ENCODE measurements at regions not wholly inside any gene's neighbourhood (a gene's known extent, or its start where the extent isn't known, plus 50 kb on each side); places are given as distances from the start of the nearest gene placed in this dataset.

- Histone ChIP-seq H3K27me3 (ENCODE audit: low read length) (no peaks in the 10 kb centered on the region), H3K4me1 (ENCODE audit: low read length) (no peaks in the 10 kb centered on the region), H3K9ac (ENCODE audit: low read length) (no peak overlapping the region), H3K27ac (ENCODE audit: low read length) (no peak overlapping the region), H2AFZ (ENCODE audit: low read length) (no peak overlapping the region), H3K9me3 (ENCODE audit: low read length) (no peaks in the 10 kb centered on the region), H3K9me2 (replicated peaks; ENCODE audit: insufficient read depth, low read length) (no peaks in the 10 kb centered on the region), H3K4me2 (ENCODE audit: low read depth, low read length, poor library complexity, severe bottlenecking) (no peak overlapping the region), H3K36me3 (ENCODE audit: insufficient read depth, low read length) (no peaks in the 10 kb centered on the region), H3K4me3 (ENCODE audit: low read length) (no peak overlapping the region), H3K79me2 (ENCODE audit: low read length) (no peaks in the 10 kb centered on the region), H4K20me1 (ENCODE audit: insufficient read depth, low read depth, low read length) (no peaks in the 10 kb centered on the region)
- DNase-seq = no peak
Observed at GRCh38 chr15:39503526-39503925, 77.4 kb upstream of the THBS1 start.

DNA sequence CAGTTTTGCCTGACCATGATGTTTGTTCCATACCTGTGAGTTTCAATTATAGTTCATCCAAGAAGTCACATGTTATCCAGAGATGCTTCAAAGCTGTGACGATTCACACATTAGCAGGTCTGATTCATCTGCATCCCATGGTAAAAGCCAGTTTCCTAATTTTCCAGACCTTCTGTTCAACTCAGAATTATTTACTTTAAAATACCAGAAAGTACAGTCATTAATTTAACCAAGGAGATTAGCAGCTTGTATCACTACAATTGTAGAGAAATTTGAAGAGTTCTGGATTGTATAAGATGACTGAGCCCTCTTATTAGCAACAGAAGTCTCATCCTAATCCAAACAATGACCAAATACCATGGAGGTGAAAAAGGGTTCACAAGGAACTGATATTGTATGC is 76.1 kb upstream of the THBS1 start:
- no peaks in the 10 kb centered on the region for H3K4me1 ChIP-seq (ENCODE audit: low read length)
- H3K36me3 ChIP-seq (ENCODE audit: insufficient read depth, low read length) = no peaks in the 10 kb centered on the region
- no peaks in the 10 kb centered on the region for H3K79me2 ChIP-seq (ENCODE audit: low read length)
- H3K9me3 ChIP-seq (ENCODE audit: low read length) = no peaks in the 10 kb centered on the region
- H3K27ac ChIP-seq (ENCODE audit: low read length) = no peak overlapping the region
- no peaks in the 10 kb centered on the region for H3K9me2 ChIP-seq (replicated peaks; ENCODE audit: insufficient read depth, low read length)
- no peak overlapping the region for H3K4me2 ChIP-seq (ENCODE audit: low read depth, low read length, poor library complexity, severe bottlenecking)
- H3K27me3 ChIP-seq (ENCODE audit: low read length) = no peaks in the 10 kb centered on the region
- no peak for DNase-seq
- H3K4me3 ChIP-seq (ENCODE audit: low read length) = no peak overlapping the region
- H3K9ac ChIP-seq (ENCODE audit: low read length) = no peak overlapping the region
- no peaks in the 10 kb centered on the region for H4K20me1 ChIP-seq (ENCODE audit: insufficient read depth, low read depth, low read length)
- H2AFZ ChIP-seq (ENCODE audit: low read length) = no peak overlapping the region

DNA sequence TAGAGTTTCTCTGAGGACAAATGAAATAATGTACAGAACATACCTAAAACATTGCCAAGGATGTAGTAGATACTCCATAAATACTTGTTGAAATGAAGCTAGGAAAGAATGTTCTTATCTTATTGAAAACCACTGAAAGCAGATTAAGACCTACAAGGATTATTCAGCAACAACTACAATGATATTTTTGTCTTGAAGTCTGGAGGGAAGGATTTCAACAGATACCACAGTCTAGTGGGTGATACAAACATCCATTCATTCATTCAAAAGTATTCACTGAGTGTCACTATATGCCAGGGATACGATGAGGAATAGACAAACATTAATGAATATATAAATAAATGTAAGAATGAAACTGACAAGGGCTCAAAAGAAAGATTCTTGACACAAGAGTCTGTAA is 74.7 kb upstream of the THBS1 start:
- no peak for DNase-seq
- H3K79me2 ChIP-seq (ENCODE audit: low read length) = no peaks in the 10 kb centered on the region

GRCh38 chr15:39508536-39508935 is 72.3 kb upstream of the THBS1 start:
- H3K27me3 ChIP-seq (ENCODE audit: low read length) = no peaks in the 10 kb centered on the region; the same call in 1 of the 2 replicates
- H3K9me2 ChIP-seq (replicated peaks; ENCODE audit: insufficient read depth, low read length) = no peaks in the 10 kb centered on the region
- H3K4me2 ChIP-seq (ENCODE audit: low read depth, low read length, poor library complexity, severe bottlenecking) = no peak overlapping the region
- no peaks in the 10 kb centered on the region for H3K4me1 ChIP-seq (ENCODE audit: low read length)
- DNase-seq = no peak
- H3K9ac ChIP-seq (ENCODE audit: low read length) = no peak overlapping the region
- H3K79me2 ChIP-seq (ENCODE audit: low read length) = no peaks in the 10 kb centered on the region
- no peaks in the 10 kb centered on the region for H3K9me3 ChIP-seq (ENCODE audit: low read length)
- no peak overlapping the region for H3K4me3 ChIP-seq (ENCODE audit: low read length)
- no peaks in the 10 kb centered on the region for H4K20me1 ChIP-seq (ENCODE audit: insufficient read depth, low read depth, low read length)
- no peak overlapping the region for H2AFZ ChIP-seq (ENCODE audit: low read length)
- no peak overlapping the region for H3K27ac ChIP-seq (ENCODE audit: low read length)
- H3K36me3 ChIP-seq (ENCODE audit: insufficient read depth, low read length) = no peaks in the 10 kb centered on the region

More for the DNA sequence above, 74.7 kb upstream of the THBS1 start:
- Histone ChIP-seq H4K20me1 (ENCODE audit: insufficient read depth, low read depth, low read length) (no peaks in the 10 kb centered on the region), H3K27ac (ENCODE audit: low read length) (no peak overlapping the region), H3K4me1 (ENCODE audit: low read length) (no peaks in the 10 kb centered on the region), H3K9me3 (ENCODE audit: low read length) (no peaks in the 10 kb centered on the region), H3K4me2 (ENCODE audit: low read depth, low read length, poor library complexity, severe bottlenecking) (no peak overlapping the region), H3K9me2 (replicated peaks; ENCODE audit: insufficient read depth, low read length) (no peaks in the 10 kb centered on the region), H3K9ac (ENCODE audit: low read length) (no peak overlapping the region), H3K27me3 (ENCODE audit: low read length) (no peaks in the 10 kb centered on the region), H3K36me3 (ENCODE audit: insufficient read depth, low read length) (no peaks in the 10 kb centered on the region), H3K4me3 (ENCODE audit: low read length) (no peak overlapping the region), H2AFZ (ENCODE audit: low read length) (no peak overlapping the region)

DNA sequence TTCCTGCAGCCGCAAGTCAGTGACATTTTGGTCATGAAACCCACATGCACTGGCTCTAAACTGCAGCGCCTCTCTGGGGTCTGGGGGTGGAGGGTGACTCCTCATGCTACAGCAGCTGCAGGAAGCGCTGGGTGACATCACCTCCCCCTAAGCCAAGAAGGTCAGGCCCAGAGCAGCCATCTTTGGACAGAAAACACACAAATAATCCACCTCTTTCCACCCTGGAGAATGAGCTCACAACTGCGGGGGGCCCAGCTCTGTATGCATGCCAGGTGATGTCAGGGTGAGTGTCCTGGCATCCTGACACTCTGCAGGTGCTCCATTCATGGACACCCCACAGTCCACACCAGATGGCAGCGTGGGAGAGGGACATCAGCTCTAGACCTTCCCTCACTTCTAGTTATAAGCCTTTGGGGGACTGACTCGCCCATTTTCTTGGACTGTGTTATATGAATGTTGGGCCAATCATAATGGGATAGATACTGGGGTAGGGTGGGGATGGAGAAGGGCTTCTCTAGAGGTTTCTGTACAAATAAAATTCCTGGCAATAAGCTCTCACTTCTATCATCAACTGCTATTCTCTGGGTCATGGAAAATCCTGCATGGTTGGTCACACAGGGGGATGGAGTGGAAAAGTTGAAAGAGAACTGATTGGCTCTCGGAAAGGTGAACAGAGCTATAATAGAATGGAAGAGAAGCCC is 70.7 kb upstream of the THBS1 start:
- no peak overlapping the region for H2AFZ ChIP-seq (ENCODE audit: low read length)

DNA sequence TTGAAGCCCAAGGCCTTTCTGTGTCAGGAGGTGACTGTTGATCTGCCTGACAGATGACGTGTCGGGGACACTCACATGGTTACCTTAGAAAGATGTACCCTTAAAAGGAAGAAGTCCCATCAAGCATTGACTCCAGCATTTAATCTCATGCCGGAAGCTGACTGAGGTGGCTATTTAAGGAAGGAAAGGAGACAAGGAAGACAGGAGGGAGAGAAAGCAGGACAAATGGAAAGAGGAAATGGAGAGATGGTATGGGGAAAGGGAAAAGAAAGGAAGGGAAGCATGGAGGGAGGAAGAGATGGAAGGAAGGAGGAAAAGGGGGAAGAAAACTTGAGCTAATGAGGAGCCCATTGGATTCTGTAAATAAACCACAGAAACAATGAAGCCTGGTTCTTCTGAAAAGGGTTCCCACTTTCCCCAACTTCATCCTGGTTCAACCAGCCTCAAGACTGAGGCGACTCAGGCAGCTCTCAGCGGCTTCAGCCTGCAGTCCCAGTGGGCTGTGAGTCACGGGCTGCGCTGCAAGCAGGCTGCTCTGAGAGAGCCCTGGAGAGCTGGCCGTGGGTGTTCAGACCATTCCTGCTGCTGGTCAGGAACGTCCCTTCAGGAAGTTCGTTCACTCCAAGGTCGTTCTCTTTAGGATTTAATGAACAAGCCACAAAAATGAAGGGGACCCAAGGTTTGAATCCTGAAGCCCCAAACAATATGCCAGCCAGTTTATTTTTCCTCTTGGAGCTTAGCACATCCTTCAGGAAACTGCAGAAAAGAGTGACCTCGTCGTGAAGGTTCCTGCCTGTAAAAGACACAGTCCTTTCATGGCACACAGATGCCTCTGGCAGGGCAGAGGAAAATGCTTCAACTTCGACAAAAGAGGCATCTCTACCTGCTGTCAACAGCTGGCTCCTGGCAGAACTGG is 69.6 kb upstream of the THBS1 start:
- Histone ChIP-seq H3K4me1 (ENCODE audit: low read length) (no peaks in the 10 kb centered on the region), H4K20me1 (ENCODE audit: insufficient read depth, low read depth, low read length) (no peaks in the 10 kb centered on the region), H2AFZ (ENCODE audit: low read length) (no peak overlapping the region), H3K9me2 (replicated peaks; ENCODE audit: insufficient read depth, low read length) (no peaks in the 10 kb centered on the region), H3K79me2 (ENCODE audit: low read length) (no peaks in the 10 kb centered on the region), H3K4me2 (ENCODE audit: low read depth, low read length, poor library complexity, severe bottlenecking) (no peak overlapping the region), H3K4me3 (ENCODE audit: low read length) (no peak overlapping the region), H3K36me3 (ENCODE audit: insufficient read depth, low read length) (no peaks in the 10 kb centered on the region), H3K27me3 (ENCODE audit: low read length) (no peaks in the 10 kb centered on the region; the same call in 1 of the 2 replicates), H3K9me3 (ENCODE audit: low read length) (peaks cover 4% of the 10 kb centered on the region; the same call in 1 of the 2 replicates), H3K9ac (ENCODE audit: low read length) (no peak overlapping the region), H3K27ac (ENCODE audit: low read length) (no peak overlapping the region)
- no peak for DNase-seq

More for the DNA sequence above, 70.7 kb upstream of the THBS1 start:
- no peaks in the 10 kb centered on the region for H3K79me2 ChIP-seq (ENCODE audit: low read length)
- H3K27me3 ChIP-seq (ENCODE audit: low read length) = no peaks in the 10 kb centered on the region; the same call in 1 of the 2 replicates
- H3K9ac ChIP-seq (ENCODE audit: low read length) = no peak overlapping the region
- H3K27ac ChIP-seq (ENCODE audit: low read length) = no peak overlapping the region
- no peaks in the 10 kb centered on the region for H3K36me3 ChIP-seq (ENCODE audit: insufficient read depth, low read length)
- H3K4me3 ChIP-seq (ENCODE audit: low read length) = no peak overlapping the region
- DNase-seq = no peak
- no peaks in the 10 kb centered on the region for H4K20me1 ChIP-seq (ENCODE audit: insufficient read depth, low read depth, low read length)
- peaks cover 3% of the 10 kb centered on the region; the same call in 1 of the 2 replicates for H3K9me3 ChIP-seq (ENCODE audit: low read length)
- H3K4me1 ChIP-seq (ENCODE audit: low read length) = no peaks in the 10 kb centered on the region
- H3K9me2 ChIP-seq (replicated peaks; ENCODE audit: insufficient read depth, low read length) = no peaks in the 10 kb centered on the region
- H3K4me2 ChIP-seq (ENCODE audit: low read depth, low read length, poor library complexity, severe bottlenecking) = no peak overlapping the region

DNA sequence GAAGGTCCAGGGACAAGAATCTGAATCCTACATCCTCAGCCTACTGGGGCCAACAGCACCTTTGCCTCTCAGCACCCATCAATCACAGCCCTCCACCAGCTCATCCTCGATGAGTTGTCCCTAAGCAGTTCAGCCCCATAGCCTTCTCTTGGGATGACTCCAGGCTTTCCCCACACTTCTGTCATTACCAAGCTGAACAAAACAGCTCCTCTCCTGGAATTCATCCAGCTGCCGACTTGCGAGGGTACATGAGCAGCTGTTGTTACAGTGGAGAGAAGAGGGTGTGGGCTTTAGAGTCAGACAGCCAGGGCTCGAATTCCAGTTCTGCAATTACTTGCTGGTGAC is 69.0 kb upstream of the THBS1 start:
- no peaks in the 10 kb centered on the region for H4K20me1 ChIP-seq (ENCODE audit: insufficient read depth, low read depth, low read length)
- no peaks in the 10 kb centered on the region for H3K4me1 ChIP-seq (ENCODE audit: low read length)
- no peak overlapping the region for H2AFZ ChIP-seq (ENCODE audit: low read length)
- H3K9ac ChIP-seq (ENCODE audit: low read length) = no peak overlapping the region
- no peak for DNase-seq
- no peak overlapping the region for H3K27ac ChIP-seq (ENCODE audit: low read length)
- H3K4me3 ChIP-seq (ENCODE audit: low read length) = no peak overlapping the region
- H3K4me2 ChIP-seq (ENCODE audit: low read depth, low read length, poor library complexity, severe bottlenecking) = no peak overlapping the region
- no peaks in the 10 kb centered on the region for H3K36me3 ChIP-seq (ENCODE audit: insufficient read depth, low read length)
- H3K9me2 ChIP-seq (replicated peaks; ENCODE audit: insufficient read depth, low read length) = no peaks in the 10 kb centered on the region
- no peaks in the 10 kb centered on the region; the same call in 1 of the 2 replicates for H3K27me3 ChIP-seq (ENCODE audit: low read length)
- no peaks in the 10 kb centered on the region for H3K79me2 ChIP-seq (ENCODE audit: low read length)
- H3K9me3 ChIP-seq (ENCODE audit: low read length) = peaks cover 4% of the 10 kb centered on the region; the same call in 1 of the 2 replicates

GRCh38 chr15:39512643-39513042 is 68.2 kb upstream of the THBS1 start:
- Histone ChIP-seq H3K27me3 (ENCODE audit: low read length) (no peaks in the 10 kb centered on the region; the same call in 1 of the 2 replicates), H3K9me2 (replicated peaks; ENCODE audit: insufficient read depth, low read length) (no peaks in the 10 kb centered on the region), H3K36me3 (ENCODE audit: insufficient read depth, low read length) (no peaks in the 10 kb centered on the region), H3K9me3 (ENCODE audit: low read length) (peaks cover 4% of the 10 kb centered on the region; the same call in 1 of the 2 replicates), H2AFZ (ENCODE audit: low read length) (no peak overlapping the region), H3K79me2 (ENCODE audit: low read length) (no peaks in the 10 kb centered on the region), H3K4me1 (ENCODE audit: low read length) (no peaks in the 10 kb centered on the region), H3K4me3 (ENCODE audit: low read length) (no peak overlapping the region), H3K4me2 (ENCODE audit: low read depth, low read length, poor library complexity, severe bottlenecking) (no peak overlapping the region), H3K9ac (ENCODE audit: low read length) (no peak overlapping the region), H4K20me1 (ENCODE audit: insufficient read depth, low read depth, low read length) (no peaks in the 10 kb centered on the region), H3K27ac (ENCODE audit: low read length) (no peak overlapping the region)
- DNase-seq = no peak

Measured in Karpas-422 (cell line).